T-helper 17 cell (primary cell): ENCODE measurements at regions not wholly inside any gene's neighbourhood (a gene's known extent, or its start where the extent isn't known, plus 50 kb on each side); places are given as distances from the start of the nearest gene placed in this dataset.

Experiments
- ATAC-seq: fragments of 150-1000 bp; cut with Tn5 transposase; 2 replicates; pipeline ENCODE4 v1.10.0; 2021; ENCODE audit warnings: mild to moderate bottlenecking, moderate library complexity
- DNase-seq, 3 donors: peaks; one replicate each; pipeline versions ENCODE4 v3.0.0 to v3.0.0-alpha.2; 2020 to 2021
- H3K9me3 ChIP-seq: one replicate; pipeline ENCODE4 v1.7.0; 2013; ENCODE audit warnings: low read length, mild to moderate bottlenecking; ENCODE audit not compliant: control insufficient read depth, poor library complexity, severe bottlenecking
- H3K27ac Mint-ChIP-seq: one replicate; pipeline ENCODE4 v1.8.0; 2022; ENCODE audit warnings: mild to moderate bottlenecking, moderate library complexity, mixed read lengths
- H3K27me3 Mint-ChIP-seq: one replicate; pipeline ENCODE4 v1.8.0; 2022; ENCODE audit warnings: mixed read lengths
- H3K36me3 Mint-ChIP-seq: one replicate; pipeline ENCODE4 v1.8.0; 2022; ENCODE audit warnings: low read depth, mixed read lengths
- H3K4me1 Mint-ChIP-seq: one replicate; pipeline ENCODE4 v1.8.0; 2022; ENCODE audit warnings: mild to moderate bottlenecking, mixed read lengths
- H3K4me3 Mint-ChIP-seq: one replicate; pipeline ENCODE4 v1.8.0; 2022; ENCODE audit warnings: mild to moderate bottlenecking, moderate library complexity, mixed read lengths

DNA sequence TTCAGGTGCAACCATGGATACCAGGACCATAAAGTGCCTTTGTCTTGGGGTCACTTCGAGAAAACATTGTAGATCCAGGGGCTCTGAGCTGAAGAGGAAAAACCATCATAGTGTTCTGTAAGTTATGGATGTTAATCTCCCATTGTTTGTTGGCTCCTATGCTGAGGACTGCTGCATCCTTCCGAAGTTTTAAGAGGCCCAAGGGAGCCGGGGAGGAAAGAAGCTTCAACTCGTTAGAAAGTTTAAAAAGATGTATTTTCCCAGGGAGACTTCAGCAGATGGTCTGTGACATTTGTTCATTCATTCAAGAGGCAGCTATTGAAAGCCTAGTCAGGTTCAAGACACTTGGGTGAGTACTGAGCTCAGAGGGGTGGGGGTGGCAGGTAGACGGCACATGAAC is 378.8 kb upstream of the TBX3 start:
- H3K27ac Mint-ChIP-seq, result no peak overlapping the region
- no peaks in the 10 kb centered on the region for H3K36me3 Mint-ChIP-seq
- no peak overlapping the region for H3K4me3 Mint-ChIP-seq
- ATAC-seq (no peak), DNase-seq (no peak)
- no peaks in the 10 kb centered on the region for H3K4me1 Mint-ChIP-seq
- no peaks in the 10 kb centered on the region for H3K9me3 ChIP-seq
- H3K27me3 Mint-ChIP-seq, result no peaks in the 10 kb centered on the region

DNA sequence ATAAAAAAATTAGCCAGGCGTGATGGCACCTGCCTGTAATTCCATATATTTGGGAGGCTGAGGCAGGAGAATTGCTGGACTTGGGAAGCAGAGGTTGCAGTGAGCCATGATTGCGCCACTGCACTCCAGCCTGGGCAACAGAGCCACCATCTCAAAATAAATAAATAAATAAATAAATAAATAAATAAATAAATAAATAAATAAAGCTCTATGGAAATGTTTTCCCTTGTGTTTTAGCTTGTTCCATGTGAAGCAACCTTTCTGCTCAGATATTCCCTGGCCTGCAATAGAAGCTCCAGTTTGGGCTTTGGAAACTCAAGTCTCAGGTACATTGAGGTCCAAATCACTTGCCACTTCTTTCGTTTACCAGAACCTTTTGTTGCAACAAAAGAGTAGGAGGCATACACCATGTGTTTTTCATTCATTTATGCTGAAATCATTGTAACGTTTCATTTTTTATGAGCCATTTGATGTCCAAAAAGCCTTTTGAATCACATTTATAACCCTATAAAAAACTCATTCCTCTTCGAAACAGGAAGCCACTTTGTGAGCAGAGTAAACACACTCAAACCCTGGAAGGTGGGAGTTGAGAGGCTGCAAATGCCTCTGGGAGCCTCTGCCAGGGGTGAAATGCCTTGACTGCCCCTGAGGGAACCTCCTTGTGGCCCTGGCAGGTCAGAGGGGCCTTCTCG is 376.6 kb upstream of the TBX3 start:
- no peaks in the 10 kb centered on the region for H3K9me3 ChIP-seq
- no peak overlapping the region for H3K27ac Mint-ChIP-seq
- no peak for DNase-seq
- H3K4me3 Mint-ChIP-seq, result no peak overlapping the region
- H3K4me1 Mint-ChIP-seq, result no peaks in the 10 kb centered on the region
- H3K36me3 Mint-ChIP-seq, result no peaks in the 10 kb centered on the region
- no peaks in the 10 kb centered on the region for H3K27me3 Mint-ChIP-seq
- no peak for ATAC-seq

DNA sequence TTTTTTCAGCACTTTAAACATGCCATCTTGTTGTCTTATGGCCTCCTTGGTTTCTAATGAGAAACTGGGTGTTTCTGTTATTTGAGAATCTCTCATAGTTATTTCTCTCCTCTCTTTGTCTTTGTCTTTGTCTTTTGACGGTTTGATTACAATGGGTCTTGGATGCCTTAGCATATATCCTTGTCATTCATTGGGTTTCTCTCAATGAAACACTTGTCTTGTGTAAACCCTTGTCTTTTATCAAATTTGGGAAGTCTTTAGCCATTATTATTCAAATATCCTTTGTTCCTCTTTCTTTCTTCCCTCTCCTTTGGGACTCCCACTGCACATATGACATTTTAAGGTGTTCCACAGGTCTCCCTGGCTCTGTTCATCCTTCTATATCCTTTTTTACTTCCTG is 373.5 kb upstream of the TBX3 start:
- no peaks in the 10 kb centered on the region for H3K9me3 ChIP-seq
- Mint-ChIP-seq H3K27me3 (no peaks in the 10 kb centered on the region), H3K27ac (no peak overlapping the region), H3K4me3 (no peak overlapping the region), H3K36me3 (no peaks in the 10 kb centered on the region), H3K4me1 (no peaks in the 10 kb centered on the region)
- ATAC-seq (no peak), DNase-seq (no peak)

DNA sequence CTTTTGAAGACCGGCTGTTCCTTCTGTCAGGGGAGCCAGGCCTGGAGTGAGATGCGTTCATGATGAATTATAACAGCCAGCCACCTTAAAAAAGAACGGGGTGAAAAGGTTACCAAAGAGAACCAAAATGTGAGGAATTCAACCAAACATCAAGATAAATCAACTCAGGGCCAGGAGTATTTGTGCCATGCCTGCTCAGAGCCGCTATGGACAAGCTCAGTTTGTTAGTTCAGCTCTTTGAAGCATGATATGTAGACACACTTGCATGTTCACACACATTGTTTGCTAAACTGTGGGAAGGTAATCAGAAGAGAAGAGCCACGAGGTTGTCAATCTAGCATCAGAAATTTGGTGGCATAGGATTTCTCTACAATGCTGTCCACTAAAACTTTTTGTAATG is 367.4 kb upstream of the TBX3 start:
- Mint-ChIP-seq H3K27me3 (no peaks in the 10 kb centered on the region), H3K36me3 (no peaks in the 10 kb centered on the region), H3K4me1 (no peaks in the 10 kb centered on the region), H3K27ac (no peak overlapping the region), H3K4me3 (no peak overlapping the region)
- ATAC-seq (no peak), DNase-seq (no peak)
- H3K9me3 ChIP-seq, result no peaks in the 10 kb centered on the region

DNA sequence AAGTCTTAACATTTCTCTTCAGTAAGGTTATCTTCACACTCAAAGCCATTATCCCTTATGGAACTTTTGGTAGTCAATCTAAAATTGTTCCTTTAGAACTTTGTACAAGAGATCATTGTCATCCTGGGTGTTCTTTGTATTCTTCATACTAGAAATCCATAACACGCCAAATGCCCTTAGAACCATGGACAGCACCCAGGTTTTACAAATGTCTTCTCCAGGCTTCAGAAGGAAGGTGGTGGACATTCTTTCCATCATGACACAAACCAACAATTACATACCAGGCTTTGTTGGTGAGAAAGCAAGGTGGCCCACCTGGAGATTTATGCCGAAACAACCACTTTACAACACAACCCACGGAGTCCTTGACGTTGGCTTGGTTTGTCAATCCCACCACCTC is 365.6 kb upstream of the TBX3 start:
- Mint-ChIP-seq H3K4me1 (no peaks in the 10 kb centered on the region), H3K4me3 (no peak overlapping the region), H3K36me3 (no peaks in the 10 kb centered on the region), H3K27ac (no peak overlapping the region), H3K27me3 (no peaks in the 10 kb centered on the region)
- no peaks in the 10 kb centered on the region for H3K9me3 ChIP-seq
- no peak for DNase-seq
- no peak for ATAC-seq

DNA sequence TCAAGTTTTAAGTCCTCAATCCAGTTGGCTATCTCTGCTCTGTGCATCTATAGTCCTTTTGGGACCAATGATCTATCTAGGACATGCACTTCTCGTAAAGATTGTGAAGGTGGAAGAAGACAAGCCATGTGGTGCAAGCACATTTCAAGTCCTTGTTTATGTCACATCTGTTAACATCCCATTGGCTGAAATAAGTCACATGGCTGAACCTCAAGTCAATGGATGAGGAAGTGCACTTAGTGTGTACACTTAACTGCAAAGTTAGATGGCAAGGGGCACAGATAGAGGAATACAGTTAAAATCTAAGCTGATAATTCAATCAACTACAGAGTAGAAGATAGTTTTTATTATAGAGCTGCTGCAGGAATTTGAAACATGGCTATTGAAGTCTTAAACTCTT is 362.8 kb upstream of the TBX3 start:
- no peak overlapping the region for H3K27ac Mint-ChIP-seq
- H3K4me1 Mint-ChIP-seq, result no peaks in the 10 kb centered on the region
- ATAC-seq (no peak), DNase-seq (no peak)
- no peaks in the 10 kb centered on the region for H3K9me3 ChIP-seq
- H3K36me3 Mint-ChIP-seq, result no peaks in the 10 kb centered on the region
- no peak overlapping the region for H3K4me3 Mint-ChIP-seq
- no peaks in the 10 kb centered on the region for H3K27me3 Mint-ChIP-seq

DNA sequence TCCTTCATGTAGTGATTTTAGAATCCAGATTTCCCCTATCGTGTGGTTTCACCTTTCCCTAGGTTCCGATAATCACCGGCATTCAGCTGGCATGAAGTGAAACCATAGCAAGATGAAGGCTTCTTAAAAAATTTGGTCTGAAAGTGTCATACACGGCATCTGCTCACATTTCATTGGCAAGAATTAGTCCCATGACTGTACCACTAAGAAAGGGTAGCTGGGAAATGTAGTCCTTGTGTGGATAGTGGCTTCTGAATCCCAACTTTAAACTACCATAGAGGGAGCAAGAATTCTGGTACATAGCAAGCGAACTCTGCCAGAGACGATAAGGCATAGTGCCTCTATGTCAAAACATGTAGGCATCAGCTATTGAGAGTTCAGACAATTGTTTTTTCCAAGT is 360.1 kb upstream of the TBX3 start:
- Mint-ChIP-seq H3K27me3 (no peaks in the 10 kb centered on the region), H3K36me3 (no peaks in the 10 kb centered on the region), H3K4me1 (no peaks in the 10 kb centered on the region), H3K27ac (no peak overlapping the region), H3K4me3 (no peak overlapping the region)
- ATAC-seq, result no peak
- no peaks in the 10 kb centered on the region for H3K9me3 ChIP-seq
- no peak for DNase-seq

DNA sequence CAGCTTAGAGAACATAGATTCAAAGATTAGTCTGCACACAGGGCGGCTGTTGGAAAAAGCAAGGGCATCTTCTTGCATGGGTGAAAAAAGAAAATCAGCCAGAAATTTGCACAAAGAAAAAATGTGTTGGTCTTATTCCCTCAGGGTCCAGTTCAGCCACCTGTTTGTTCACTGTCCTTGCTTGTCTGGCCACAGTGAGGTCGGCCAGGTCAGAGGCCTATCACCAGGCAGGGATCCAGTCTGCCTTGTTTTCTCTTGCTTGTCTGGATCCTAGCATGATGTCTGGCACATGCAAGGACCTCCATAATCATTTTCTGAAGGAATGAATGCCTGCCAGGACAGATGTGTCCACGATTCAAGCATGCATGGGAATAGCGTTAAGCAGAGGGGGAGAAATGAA is 359.1 kb upstream of the TBX3 start:
- H3K9me3 ChIP-seq, result no peaks in the 10 kb centered on the region
- Mint-ChIP-seq H3K4me1 (no peaks in the 10 kb centered on the region), H3K27me3 (no peaks in the 10 kb centered on the region), H3K27ac (no peak overlapping the region), H3K4me3 (no peak overlapping the region), H3K36me3 (no peaks in the 10 kb centered on the region)
- DNase-seq, result no peak
- ATAC-seq, result no peak

DNA sequence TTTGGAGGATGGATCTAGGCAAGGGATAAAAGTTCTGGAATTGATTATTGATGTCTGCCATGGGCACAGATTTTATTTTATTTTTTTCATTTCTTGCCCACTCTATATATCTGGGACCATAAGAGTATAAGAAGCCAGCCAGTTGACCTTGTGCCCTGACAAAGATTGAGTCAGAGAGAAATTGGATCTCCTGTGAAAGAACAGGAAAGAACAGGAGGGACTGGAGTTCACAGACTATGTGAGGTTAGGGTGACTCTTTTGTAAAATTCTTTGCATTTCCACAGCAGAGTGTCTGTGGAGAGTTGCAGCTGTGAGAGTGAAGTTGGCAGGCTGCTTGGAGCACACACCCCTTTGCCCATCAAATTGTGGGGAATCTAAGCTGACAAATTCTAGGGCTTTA is 358.4 kb upstream of the TBX3 start:
- Mint-ChIP-seq H3K27ac (no peak overlapping the region), H3K36me3 (no peaks in the 10 kb centered on the region), H3K27me3 (no peaks in the 10 kb centered on the region), H3K4me1 (no peaks in the 10 kb centered on the region), H3K4me3 (no peak overlapping the region)
- no peak for ATAC-seq
- no peak for DNase-seq
- no peaks in the 10 kb centered on the region for H3K9me3 ChIP-seq

DNA sequence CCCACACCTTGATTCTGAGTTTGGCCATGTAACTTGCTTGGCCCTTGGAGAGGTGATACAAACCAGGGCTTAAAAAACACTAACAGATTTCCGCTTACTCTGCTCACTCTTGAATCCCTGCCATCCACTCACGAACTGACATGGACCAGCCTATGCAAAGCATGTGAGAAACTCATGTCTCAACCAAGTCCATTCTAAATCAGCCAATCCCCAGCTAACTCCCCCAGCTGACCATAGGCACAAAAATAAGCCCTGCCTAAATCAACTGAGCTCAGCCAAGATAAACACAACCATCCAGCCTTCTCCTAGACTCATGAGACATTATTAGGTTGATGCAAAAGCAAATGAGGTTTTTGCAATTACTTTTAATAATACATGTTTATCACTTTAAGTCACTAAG is 353.9 kb upstream of the TBX3 start:
- no peaks in the 10 kb centered on the region for H3K9me3 ChIP-seq
- no peak for ATAC-seq
- no peak overlapping the region for H3K4me3 Mint-ChIP-seq
- no peaks in the 10 kb centered on the region for H3K36me3 Mint-ChIP-seq
- H3K27me3 Mint-ChIP-seq, result no peaks in the 10 kb centered on the region
- no peak for DNase-seq
- no peak overlapping the region for H3K27ac Mint-ChIP-seq
- H3K4me1 Mint-ChIP-seq, result no peaks in the 10 kb centered on the region

DNA sequence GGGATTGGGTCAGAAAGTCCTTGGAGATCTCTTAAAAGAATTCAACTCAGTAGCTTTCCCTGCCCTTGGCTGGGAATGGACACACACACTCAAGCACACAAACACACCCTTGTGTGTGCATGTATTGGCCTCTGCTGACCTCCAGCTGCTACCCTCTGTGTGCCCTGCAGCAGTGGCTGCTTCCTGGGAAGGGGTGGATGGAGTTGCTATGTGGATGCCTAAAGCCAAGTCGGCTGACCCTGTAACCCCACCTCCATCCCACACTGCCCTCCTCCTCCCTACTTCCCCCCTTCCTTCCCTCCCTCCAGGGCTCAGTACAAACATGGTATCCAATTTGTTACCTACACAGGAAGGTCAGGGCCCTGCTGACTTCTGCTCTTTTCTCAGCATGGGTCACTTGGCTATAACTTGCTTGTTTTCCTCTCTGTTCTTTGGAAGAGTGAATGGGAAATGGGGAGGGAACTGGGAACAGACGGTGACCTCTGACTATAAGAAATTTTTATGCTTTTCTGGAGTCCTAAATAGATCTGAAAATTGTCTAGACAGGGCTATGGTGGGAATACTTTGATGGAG is 351.6 kb upstream of the TBX3 start:
- ATAC-seq, result no peak

DNA sequence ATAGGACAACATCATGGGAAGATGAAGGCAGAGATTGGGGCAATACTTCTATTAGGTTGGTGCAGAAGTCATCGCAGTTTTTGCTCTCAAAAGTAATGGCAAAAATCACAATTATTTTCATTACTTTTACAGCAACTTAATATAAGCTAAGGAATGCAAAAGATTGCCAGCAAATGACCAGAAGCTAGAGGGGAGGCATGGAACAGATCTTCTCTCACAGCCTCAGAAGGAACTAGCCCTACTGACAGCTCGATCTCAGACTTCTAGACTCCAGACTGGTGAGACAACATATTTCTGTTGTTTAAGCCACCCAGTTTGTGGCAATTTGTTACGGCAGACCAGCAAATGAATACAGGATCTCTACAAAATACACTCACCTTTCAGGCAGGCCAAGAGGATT is 348.5 kb upstream of the TBX3 start:
- H3K9me3 ChIP-seq, result no peaks in the 10 kb centered on the region
- H3K4me1 Mint-ChIP-seq, result no peaks in the 10 kb centered on the region
- H3K4me3 Mint-ChIP-seq, result no peak overlapping the region
- H3K36me3 Mint-ChIP-seq, result no peaks in the 10 kb centered on the region
- H3K27me3 Mint-ChIP-seq, result no peaks in the 10 kb centered on the region
- no peak for DNase-seq
- no peak for ATAC-seq
- no peak overlapping the region for H3K27ac Mint-ChIP-seq

More for the DNA sequence above, 351.6 kb upstream of the TBX3 start:
- Mint-ChIP-seq H3K36me3 (no peaks in the 10 kb centered on the region), H3K27ac (no peak overlapping the region), H3K4me3 (no peak overlapping the region), H3K4me1 (no peaks in the 10 kb centered on the region), H3K27me3 (no peaks in the 10 kb centered on the region)
- H3K9me3 ChIP-seq, result no peaks in the 10 kb centered on the region
- DNase-seq, result no peak

DNA sequence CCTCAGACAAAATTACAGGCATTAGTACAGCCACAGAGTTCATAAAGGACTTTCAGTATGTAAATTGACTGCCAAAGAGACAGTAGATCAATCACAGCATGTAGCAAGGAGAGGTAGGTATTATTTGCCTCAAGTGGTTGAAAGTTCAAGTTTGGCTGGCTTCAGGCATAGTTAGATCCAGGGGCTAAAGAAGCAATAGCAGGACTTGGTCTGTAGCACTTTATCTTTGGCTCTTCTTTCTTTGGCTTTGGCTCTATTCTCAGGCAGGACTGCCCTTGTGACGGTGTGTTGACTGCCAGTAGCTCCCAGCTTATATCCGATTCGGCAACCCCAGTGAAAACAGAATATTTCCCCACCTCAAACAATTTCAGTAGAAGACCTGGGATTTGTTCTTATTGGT is 346.0 kb upstream of the TBX3 start:
- H3K4me3 Mint-ChIP-seq, result no peak overlapping the region
- no peak overlapping the region for H3K27ac Mint-ChIP-seq
- H3K9me3 ChIP-seq, result no peaks in the 10 kb centered on the region
- no peaks in the 10 kb centered on the region for H3K36me3 Mint-ChIP-seq
- H3K4me1 Mint-ChIP-seq, result no peaks in the 10 kb centered on the region
- ATAC-seq, result no peak
- no peaks in the 10 kb centered on the region for H3K27me3 Mint-ChIP-seq
- no peak for DNase-seq

DNA sequence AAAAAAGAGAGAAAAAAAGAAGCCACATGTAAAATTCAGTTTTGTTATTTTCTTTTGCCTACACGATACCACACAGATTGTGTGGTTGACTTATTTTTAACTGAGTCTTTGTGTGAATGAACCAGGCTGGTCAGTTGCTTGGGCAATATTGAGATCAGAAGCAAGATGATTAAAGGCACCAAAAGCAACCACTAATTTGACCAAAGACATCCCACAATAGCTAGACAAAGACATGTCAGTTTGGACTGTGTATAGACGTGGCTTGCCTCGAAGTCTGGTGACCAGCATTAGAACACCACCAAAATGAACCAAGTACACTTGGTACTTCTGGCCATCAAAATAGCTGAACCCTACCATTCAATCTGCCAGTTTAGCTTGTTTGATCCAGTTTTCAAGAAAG is 340.6 kb upstream of the TBX3 start:
- no peaks in the 10 kb centered on the region for H3K4me1 Mint-ChIP-seq
- ATAC-seq, result no peak

More for the DNA sequence above, 340.6 kb upstream of the TBX3 start:
- Mint-ChIP-seq H3K27me3 (no peaks in the 10 kb centered on the region), H3K36me3 (no peaks in the 10 kb centered on the region), H3K4me3 (no peak overlapping the region), H3K27ac (no peak overlapping the region)
- no peaks in the 10 kb centered on the region for H3K9me3 ChIP-seq
- DNase-seq, result no peak
